ENCODE measurements at regions not wholly inside any gene's neighbourhood (a gene's known extent, or its start where the extent isn't known, plus 50 kb on each side); places are given as distances from the start of the nearest gene placed in this dataset.

- DNase-seq (ENCODE audit: low read depth) = no peak
Observed at GRCh38 chr22:49180683-49181024, 647.0 kb downstream of the BRD1 start.

DNA sequence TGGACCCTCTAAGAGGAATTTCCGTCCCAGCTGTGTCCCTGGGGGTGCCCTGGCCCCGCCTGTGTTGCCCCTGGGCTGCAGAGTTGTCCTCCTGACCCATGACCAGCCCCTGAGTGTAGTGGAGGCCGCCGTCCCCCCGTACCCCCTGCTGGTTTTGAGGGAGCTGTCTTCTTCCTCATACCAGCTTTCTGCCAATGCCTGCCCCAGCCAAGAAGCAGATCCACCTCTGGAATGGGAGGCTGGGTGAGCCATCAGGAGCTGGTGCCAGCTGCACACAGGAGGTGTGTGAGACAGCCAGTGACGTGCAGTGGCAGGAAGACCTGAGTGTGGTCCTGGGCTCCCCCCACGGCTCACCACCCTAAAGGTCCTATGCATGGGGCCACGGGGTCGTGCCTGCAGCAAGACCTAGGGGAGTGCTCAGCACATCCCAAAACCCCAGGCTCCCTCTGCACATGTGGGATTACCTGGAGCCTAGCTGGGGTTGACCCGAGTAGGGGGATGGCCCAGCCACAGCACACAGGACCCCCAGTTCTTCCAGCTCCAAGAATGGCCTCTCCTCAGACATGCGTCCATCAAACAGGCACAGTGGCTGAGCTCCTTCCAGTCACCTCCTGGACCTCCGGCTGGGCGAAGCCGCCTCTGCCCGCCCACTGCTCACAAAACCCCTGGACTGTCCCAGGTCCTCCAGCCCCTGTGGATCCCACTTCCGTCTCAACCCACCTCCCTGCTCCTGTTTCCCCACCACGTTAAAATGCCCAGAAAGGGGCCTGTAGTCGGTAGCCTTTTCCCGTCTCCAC, 647.6 kb downstream of the BRD1 start:
- DNase-seq (ENCODE audit: low read depth) = no peak

DNA sequence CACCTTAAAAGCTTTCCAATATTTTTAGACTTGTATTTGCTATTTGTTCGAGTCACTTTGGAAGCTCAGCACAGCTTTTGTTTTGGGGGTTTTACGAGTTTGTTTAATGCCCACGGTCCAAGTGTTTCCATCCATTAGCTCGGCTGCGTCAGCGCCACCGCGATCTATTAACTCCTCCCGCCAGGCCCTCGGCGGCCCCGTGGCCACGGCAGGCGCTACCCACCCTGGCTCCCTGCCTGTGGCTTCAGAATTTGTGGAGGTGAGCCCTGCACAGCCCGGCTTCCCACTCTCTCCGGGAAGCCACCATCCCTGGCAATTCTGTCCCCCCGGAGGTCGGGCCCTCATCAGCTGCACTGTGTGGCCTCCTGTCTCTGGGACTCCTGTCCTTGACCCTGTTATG, 648.5 kb downstream of the BRD1 start:
- no peak for DNase-seq (ENCODE audit: low read depth)

DNA sequence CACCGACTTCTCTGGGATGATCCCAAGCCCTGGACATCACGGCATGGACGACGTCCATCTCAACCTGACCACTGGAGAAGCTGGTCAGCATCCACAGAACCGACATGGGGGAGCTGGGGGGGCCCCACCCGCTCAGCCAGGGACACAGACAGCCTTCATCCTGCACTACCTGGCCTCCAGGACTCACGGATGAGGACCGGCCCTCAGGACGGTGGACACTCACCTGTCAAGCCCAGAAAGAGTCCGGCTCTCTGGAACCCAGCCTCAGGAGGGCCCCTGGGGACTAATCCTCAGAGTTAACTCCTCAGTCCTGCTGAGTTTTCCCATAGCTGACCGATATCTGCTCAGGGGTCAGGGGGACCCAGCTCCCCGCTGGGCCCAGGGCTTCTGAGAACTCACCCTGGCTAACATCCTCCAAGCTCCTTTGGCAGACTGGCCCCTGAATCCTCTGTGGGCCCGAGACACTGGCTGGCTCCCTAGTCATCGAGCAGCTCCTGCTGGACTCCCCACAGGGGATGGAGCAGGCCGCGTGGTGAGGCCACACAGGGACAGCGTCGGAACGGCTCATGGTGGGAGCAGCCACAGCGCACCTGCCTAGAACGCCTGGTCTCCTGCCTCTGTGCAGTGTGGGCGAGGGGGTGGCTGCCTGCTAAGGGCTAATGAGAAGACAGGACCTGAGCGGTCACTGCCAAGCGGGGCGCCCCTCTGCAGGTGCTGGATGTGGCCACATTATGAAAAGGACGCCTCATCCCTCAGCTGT, 649.2 kb downstream of the BRD1 start:
- DNase-seq (ENCODE audit: low read depth) = no peak

DNA sequence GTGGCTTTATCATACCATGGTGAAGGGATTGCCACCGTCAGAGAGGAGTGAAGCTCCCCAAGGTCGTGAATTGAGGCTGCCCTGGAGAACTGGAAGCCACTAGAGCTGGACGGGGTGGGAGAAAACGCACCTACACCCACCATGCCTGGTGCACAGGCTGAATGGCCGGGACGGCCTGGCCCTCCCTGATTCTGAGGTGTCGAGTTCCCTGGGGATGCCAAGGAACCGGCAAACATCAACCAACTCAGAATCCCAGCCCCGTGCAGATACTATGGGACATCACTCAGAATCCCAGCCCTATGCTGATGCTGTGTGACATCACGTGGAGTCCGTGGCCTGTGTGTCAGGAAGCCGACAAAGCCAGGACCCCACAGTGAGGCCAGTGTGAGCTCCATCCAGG, 650.0 kb downstream of the BRD1 start:
- DNase-seq (ENCODE audit: low read depth) = no peak

- DNase-seq (ENCODE audit: low read depth) = no peak
Observed at GRCh38 chr22:49176956-49177355, 650.7 kb downstream of the BRD1 start.

DNA sequence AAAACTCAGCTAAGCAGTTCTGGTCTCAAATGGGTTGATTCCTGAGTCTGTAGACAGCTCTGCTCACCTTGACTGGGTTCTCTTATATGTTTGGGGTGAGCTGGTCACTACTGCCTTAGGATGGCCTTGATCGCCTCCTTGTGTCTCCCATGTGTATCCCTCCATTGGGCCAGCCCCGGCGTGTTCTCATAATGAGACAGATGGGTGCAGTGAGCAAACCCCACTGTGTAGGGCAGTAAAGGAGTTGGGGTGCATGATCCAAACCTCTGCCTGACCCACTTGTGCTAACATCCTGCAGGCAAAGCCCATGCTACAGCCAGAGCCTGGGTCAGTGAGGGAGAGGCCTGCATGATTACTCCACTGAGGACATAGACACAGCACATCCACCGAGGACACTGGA, 657.6 kb downstream of the BRD1 start:
- DNase-seq (ENCODE audit: low read depth) = no peak

DNA sequence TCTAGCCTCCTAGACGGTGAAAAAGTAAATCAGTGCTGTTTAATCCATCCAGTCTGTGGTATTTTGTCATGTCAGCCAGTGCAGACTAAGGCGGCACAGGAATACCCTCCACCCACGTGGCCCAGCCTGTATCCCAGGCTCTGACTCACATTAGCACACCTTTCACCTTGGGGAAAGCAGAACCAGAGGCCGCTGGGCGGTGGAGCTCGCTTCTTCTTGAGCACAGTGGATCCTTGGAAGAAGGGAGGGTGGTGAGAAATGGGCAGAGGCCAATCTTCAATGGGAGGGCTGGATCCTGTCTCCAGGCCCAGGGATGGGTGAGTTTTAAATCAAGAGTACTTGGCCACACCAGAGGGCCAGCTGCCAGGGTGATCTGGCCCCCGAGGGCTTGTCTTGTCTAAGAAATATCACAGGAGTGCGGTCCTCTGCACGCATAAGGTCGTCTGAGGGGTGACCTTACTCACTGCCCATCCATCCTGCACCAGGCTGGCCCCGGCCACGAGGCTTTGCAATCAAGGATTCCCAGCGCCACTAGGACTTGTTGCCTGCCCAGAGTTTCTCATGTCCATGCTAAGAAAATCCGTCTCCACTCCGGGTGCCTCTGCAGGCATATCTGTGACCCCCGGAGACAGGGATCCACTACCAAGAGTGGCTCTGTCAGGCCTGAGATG, 658.5 kb downstream of the BRD1 start:
- no peak for DNase-seq (ENCODE audit: low read depth)

DNA sequence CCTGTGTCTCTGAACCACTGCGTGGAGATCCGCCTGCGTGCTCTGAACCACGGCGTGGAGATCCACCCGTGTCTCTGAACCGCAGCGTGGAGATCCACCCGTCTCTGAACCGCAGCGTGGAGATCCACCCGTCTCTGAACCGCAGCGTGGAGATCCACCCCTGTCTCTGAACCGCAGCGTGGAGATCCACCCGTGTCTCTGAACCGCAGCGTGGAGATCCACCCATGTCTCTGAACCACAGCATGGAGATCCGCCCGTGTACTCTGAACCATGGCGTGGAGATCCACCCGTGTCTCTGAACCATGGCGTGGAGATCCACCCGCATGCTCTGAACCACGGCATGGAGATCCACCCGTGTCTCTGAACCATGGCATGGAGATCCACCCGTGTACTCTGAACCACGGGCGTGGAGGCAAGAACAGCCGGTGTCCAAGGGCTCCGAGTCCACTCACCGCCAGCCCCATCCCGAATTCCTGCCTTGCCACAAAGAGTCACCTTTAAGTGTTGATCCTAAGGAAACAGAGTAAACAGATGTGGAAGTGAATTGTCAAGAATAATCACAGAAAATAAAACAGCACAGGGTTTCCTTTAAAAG, 659.4 kb downstream of the BRD1 start:
- DNase-seq (ENCODE audit: low read depth) = no peak

- DNase-seq (ENCODE audit: low read depth) = no peak
Observed at GRCh38 chr22:49166746-49167145, 660.9 kb downstream of the BRD1 start.

DNA sequence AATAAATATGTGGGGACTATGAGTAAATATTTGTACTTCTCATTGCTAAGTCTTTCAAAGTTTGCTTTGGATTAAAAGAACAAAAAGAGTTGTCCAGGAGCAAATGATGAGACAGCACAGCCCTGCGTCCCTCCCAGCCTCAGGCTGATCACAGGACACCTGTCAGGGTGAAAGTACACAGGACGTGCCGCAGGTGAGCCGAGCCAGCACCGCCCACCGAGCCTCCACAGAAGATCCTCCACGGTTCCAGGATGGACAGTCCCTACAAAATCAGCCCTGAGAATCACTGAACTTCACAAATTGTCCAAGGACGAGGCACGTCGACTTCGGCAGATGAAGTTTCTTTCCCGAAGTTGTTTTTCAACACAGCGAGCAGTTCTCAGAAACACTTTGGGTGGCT, 661.5 kb downstream of the BRD1 start:
- DNase-seq (ENCODE audit: low read depth) = no peak

DNA sequence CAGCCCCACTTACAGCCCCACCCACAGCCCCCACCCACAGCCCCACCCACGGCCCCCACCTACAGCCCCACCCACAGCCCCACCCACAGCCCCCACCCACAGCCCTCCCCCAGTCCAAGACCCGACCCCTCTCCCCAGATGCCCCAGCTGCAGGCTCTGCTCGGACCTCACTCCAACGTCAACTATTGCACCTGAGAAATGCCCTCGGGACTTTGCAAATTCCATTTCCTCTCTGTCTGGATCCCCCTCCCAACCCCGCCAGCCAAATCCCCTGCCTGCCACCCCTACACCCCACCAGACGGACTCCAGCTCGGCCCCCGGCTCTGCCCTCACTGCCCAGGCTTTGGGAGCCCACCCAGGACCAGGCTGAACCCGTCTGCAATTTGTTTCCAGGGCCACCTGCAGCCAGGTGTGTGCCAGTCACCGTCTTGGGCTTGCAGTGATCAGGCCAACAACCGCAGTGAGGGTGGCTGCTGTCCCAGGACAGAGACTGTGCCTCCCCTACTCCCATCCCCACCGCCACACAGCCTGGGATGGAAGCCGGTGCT, 662.8 kb downstream of the BRD1 start:
- DNase-seq (ENCODE audit: low read depth) = no peak

GRCh38 chr22:49163960-49164690, 663.5 kb downstream of the BRD1 start:
- no peak for DNase-seq (ENCODE audit: low read depth)

DNA sequence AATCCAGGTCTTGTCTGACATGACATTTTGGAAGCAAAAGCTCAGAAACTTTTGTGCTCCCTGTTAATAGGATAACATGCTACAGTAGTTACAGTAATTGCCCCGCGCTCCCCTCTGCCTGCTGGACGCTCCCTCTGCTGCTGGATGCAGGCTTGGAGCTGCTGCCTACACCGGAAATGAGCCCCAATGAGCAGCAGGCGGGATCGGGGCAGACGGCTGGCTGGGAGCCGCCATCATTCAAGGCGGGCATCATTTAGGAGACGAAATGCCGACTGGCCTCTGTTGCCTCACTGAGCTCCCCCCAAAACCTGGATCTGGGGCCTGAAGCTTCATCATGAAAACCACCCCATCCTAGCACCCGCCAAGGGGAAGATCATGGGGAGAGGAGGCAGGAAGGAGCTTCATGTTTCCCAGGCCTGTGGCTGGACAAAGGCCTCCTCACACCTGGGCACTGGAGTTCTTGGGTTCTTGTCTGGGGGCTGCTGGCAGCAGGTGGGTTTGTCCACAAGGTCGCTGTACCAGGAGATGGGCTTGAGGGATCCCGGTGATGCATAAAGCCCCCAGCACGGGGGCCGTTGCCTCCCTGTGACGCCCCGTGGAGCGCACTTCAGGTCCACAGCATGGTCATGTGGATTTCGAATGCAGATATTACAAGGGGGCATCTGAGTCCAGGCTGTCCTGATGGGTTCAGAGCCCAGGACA, 664.3 kb downstream of the BRD1 start:
- no peak for DNase-seq (ENCODE audit: low read depth)

DNA sequence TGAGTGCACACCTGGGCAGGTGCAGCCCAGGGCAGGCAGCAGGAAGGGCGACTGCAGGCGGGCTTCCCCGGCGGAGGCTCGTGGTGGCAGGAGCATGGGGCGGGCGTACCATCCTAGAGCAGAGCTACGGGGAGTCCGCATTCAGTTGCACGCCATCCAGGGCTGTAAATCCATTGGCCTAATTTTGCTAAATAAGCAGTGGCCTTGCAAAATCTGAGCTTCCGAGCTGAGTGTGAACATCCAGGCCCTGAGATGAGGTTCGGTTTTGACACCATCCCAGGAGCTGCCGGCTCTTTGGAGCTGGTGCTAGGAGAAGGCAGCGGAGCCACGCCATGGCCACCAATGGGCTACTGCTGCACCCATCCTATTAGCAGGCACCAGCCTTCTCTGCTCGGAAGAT, 664.8 kb downstream of the BRD1 start:
- no peak for DNase-seq (ENCODE audit: low read depth)

DNA sequence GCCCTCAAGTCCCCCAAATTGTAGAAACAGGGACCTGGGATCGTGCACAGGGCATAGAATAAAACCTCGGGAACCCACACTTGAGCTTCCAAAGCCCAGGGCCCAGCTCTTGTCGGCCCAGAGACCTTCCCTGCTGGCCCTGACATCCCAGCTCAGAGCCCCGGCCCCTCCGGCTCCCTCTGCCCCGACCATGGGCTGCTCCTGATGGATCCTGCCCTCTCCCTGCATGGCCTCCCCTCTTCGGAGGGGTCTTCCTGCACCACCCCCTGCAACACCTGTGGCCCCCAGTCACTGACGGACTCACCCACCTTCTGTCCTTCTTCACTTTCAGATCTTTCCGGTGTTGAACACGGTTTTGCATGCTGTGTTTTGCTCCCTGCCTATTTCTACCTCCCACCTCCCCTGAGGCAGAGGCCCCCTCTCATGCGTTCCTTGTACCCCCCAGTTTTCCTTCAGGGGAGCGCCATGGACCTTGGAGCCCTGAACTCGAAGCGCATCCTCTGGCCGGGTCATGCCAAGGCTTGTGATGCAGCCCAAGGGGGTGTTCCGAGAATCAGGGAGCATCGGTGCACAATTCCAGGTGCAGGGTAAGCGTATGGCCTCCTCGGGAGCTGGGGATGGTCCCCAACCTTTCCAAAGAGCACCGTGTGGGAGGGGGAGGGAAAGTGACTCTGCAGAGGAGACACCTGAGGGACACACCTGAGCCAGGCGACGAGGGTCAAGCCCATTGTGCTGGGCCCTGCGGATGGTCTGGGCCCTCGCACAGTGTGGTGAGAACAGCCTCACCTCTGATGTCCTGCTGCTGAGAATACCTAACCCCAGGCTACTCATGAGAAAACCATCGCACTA, 666.4 kb downstream of the BRD1 start:
- no peak for DNase-seq (ENCODE audit: low read depth)

DNA sequence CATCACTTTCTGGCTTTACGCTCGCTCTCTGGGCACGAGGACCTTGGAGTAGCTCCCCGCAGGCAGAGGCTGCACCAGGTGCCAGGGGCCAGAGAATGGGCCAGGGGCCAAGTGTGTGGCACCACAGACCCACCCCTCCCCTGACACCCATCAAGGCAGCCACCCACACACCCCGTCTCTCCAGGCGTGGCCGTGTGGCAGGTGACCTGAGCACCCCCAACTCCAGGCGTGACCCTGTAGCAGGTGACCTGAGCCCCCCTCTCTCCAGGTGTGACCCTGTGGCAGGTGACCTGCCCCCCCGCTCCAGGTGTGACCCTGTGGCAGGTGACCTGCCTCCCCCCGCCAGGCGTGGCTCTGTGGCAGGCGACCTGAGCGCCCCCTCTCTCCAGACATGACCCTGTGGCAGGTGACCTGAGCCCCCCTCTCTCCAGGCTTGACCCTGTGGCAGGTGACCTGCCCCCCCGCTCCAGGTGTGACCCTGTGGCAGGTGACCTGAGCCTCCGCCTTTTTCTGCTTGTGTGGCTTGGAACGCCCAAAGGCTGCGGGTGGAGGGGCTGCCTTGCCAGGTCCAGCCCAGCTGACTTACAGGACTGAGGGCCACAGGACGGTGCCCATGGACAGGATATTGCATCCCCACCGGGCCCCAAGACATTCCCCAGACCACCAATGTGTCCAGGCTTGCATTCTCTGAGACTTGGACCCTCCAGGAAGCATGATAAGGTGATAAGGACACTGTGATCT, 667.2 kb downstream of the BRD1 start:
- no peak for DNase-seq (ENCODE audit: low read depth)

DNA sequence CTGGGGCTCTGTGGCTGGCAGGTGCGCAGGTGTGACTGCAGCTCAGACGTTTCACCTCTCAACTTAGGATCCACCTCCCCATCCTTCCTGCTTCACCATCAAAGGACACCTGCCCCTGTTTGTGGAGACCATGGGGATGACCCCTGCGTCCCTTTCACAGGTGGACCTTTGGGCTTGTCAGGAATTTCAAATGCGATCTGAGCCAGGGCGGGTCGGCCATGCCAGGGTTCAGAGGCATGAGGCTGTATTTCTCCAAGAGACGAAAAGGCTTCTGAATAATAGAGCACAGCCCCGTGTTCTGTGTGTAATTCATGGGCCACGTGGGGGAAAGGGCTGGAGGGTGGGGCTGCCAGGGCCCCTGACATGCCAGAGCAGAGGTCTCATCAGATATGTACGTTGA, 668.0 kb downstream of the BRD1 start:
- DNase-seq (ENCODE audit: low read depth) = no peak
